A549 (cell line): ENCODE measurements at regions not wholly inside any gene's neighbourhood (a gene's known extent, or its start where the extent isn't known, plus 50 kb on each side); places are given as distances from the start of the nearest gene placed in this dataset.

Source experiments
- ATAC-seq, 2 experiments: fragments of 200-7000 bp in 1 of 2; fragments of >200 bp in 1 of 2; cut with Nextera tagmentation in 1 of 2; cut with Tn5 transposase in 1 of 2; 3 replicates each; pipeline versions ENCODE4 v1.8.0 to v1.9.1; 2018 to 2020; ENCODE audit warnings: mild to moderate bottlenecking in 1 of 2, moderate library complexity in 1 of 2
- CTCF ChIA-PET: fragments of 300-600 bp; sonication (Branson Sonifier 250); formaldehyde crosslinking; extraction: SDS; loops from one replicate; lab custom pipeline; 2021; ENCODE audit warnings: antibody characterized with exemption, inconsistent platforms; lab: Yijun Ruan, JAX
- POLR2A ChIA-PET: fragments of 350-600 bp; formaldehyde crosslinking; extraction: SDS; loops from one replicate; lab custom pipeline; 2021; ENCODE audit warnings: antibody characterized with exemption, inconsistent platforms; lab: Yijun Ruan, JAX
- DNase-seq, 2 experiments: peaks; one replicate each; pipeline versions ENCODE4 v3.0.0 to v3.0.0-alpha.2; 2011 to 2016; ENCODE audit warnings: low read depth in 1 of 2, low spot score in 1 of 2
- FAIRE-seq: peaks from 2 replicates; lab custom pipeline; 2011; peaks lifted over from hg19 to GRCh38; lab: Jason Lieb, UNC
- H3K27ac ChIP-seq, 2 experiments: fragments of >200 bp; sonication (Bioruptor Twin); formaldehyde crosslinking; 3 replicates each; pipeline ENCODE4 v1.5.1; 2016 to 2017
- H3K4me1 ChIP-seq: fragments of >200 bp; sonication (Bioruptor Twin); formaldehyde crosslinking; 3 replicates; pipeline ENCODE4 v1.6.1; 2016
- H3K4me2 ChIP-seq: fragments of >200 bp; sonication (Bioruptor Twin); formaldehyde crosslinking; 3 replicates; pipeline ENCODE4 v1.6.1; 2016
- H3K4me3 ChIP-seq: fragments of >200 bp; sonication (Bioruptor Twin); formaldehyde crosslinking; 3 replicates; pipeline ENCODE4 v1.5.1; 2016
- H3K9me3 ChIP-seq: fragments of >200 bp; sonication (Bioruptor Twin); formaldehyde crosslinking; 3 replicates; pipeline ENCODE4 v1.6.1; 2016
- BHLHE40 ChIP-seq: IDR thresholded peaks from 2 replicates; pipeline ENCODE4 v1.6.1; 2012; ENCODE audit warnings: low read depth, low read length, inconsistent platforms
- CBX2 ChIP-seq: fragments of 200-600 bp; sonication (generic); IDR thresholded peaks from 2 replicates; pipeline ENCODE4 v1.6.1; 2016; ENCODE audit warnings: low read depth, mild to moderate bottlenecking, borderline replicate concordance
- CBX8 ChIP-seq: fragments of 200-600 bp; sonication (generic); IDR thresholded peaks from 2 replicates; pipeline ENCODE4 v1.6.1; 2016
- CHD2 ChIP-seq: fragments of 150-350 bp; IDR thresholded peaks from 2 replicates; pipeline ENCODE4 v1.6.1; 2014; ENCODE audit warnings: low read length; ENCODE audit not compliant: partially characterized antibody
- CTCF ChIP-seq: fragments of >200 bp; sonication (Bioruptor Twin); formaldehyde crosslinking; IDR thresholded peaks from 3 replicates; pipeline ENCODE4 v1.5.1; 2016
- FOSB ChIP-seq: fragments of 250-450 bp; sonication (Bioruptor Pico); IDR thresholded peaks from 2 replicates; pipeline ENCODE4 v1.5.0; 2020; ENCODE audit warnings: mild to moderate bottlenecking, moderate library complexity
- FOSL2 ChIP-seq, 2 experiments: fragments of 450-650 bp in 1 of 2; fragments of >200 bp in 1 of 2; sonication (Bioruptor Twin) in 1 of 2; formaldehyde crosslinking; IDR thresholded peaks; 2 replicates each; pipeline versions ENCODE4 v1.5.0 to v1.6.1; 2016 to 2020; ENCODE audit warnings: mild to moderate bottlenecking in 1 of 2, moderate library complexity in 1 of 2
- GATA3 ChIP-seq: IDR thresholded peaks from 2 replicates; pipeline ENCODE4 v1.6.1; 2012; ENCODE audit warnings: borderline replicate concordance
- HOXA7 ChIP-seq: fragments of 250-450 bp; sonication (Bioruptor Pico); IDR thresholded peaks from 2 replicates; pipeline ENCODE4 v1.5.0; 2020; ENCODE audit warnings: mild to moderate bottlenecking, moderate library complexity
- KDM1A ChIP-seq: fragments of 200-600 bp; sonication (generic); IDR thresholded peaks from 2 replicates; pipeline ENCODE4 v1.6.1; 2016; ENCODE audit warnings: low read depth, mild to moderate bottlenecking
- MAFK ChIP-seq: fragments of 450-650 bp; IDR thresholded peaks from 2 replicates; pipeline ENCODE4 v1.6.1; 2014; ENCODE audit not compliant: partially characterized antibody
- MAZ ChIP-seq: fragments of 150-350 bp; IDR thresholded peaks from 2 replicates; pipeline ENCODE4 v1.6.1; 2014; ENCODE audit warnings: antibody characterized with exemption, low read depth, low read length, borderline replicate concordance
- NPAS2 ChIP-seq: fragments of 250-450 bp; sonication (Bioruptor Pico); IDR thresholded peaks from 2 replicates; pipeline ENCODE4 v1.8.0; 2022; ENCODE audit warnings: mild to moderate bottlenecking, moderate library complexity, borderline replicate concordance
- POLR2A ChIP-seq: IDR thresholded peaks from 2 replicates; pipeline ENCODE4 v1.6.1; 2012; ENCODE audit warnings: mild to moderate bottlenecking, low read length
- RAD21 ChIP-seq, 2 experiments: fragments of >200 bp in 1 of 2; sonication (Bioruptor Twin) in 1 of 2; formaldehyde crosslinking in 1 of 2; IDR thresholded peaks in 1 of 2; conservative IDR thresholded peaks in 1 of 2; 2 replicates in 1 of 2; 3 replicates in 1 of 2; pipeline ENCODE4 v1.6.1; 2012 to 2018; ENCODE audit warnings: inconsistent platforms in 1 of 2
- REST ChIP-seq: fragments of 200-600 bp; sonication (generic); IDR thresholded peaks from 2 replicates; pipeline ENCODE4 v1.6.1; 2016; ENCODE audit warnings: antibody characterized with exemption, mild to moderate bottlenecking, moderate library complexity
- RFX5 ChIP-seq: fragments of 450-650 bp; IDR thresholded peaks from 2 replicates; pipeline ENCODE4 v1.7.1; 2014; ENCODE audit warnings: antibody characterized with exemption, mild to moderate bottlenecking, moderate library complexity
- SMC3 ChIP-seq: fragments of >200 bp; sonication (Bioruptor Twin); formaldehyde crosslinking; IDR thresholded peaks from 3 replicates; pipeline ENCODE4 v1.6.1; 2018; ENCODE audit warnings: inconsistent platforms
- TFCP2L1 ChIP-seq: fragments of 250-450 bp; sonication (Bioruptor Pico); IDR thresholded peaks from 2 replicates; pipeline ENCODE4 v1.5.0; 2021; ENCODE audit warnings: mild to moderate bottlenecking
- TP53 ChIP-seq: fragments of 250-450 bp; sonication (Bioruptor Pico); IDR thresholded peaks from 2 replicates; pipeline ENCODE4 v1.5.0; 2021; ENCODE audit warnings: mild to moderate bottlenecking, moderate library complexity
- ZFP36 ChIP-seq: fragments of 450-650 bp; IDR thresholded peaks from 2 replicates; pipeline ENCODE4 v1.6.1; 2014; ENCODE audit warnings: borderline replicate concordance; ENCODE audit not compliant: partially characterized antibody
- ZNF302 ChIP-seq: fragments of 250-450 bp; sonication (Bioruptor Pico); IDR thresholded peaks from 2 replicates; pipeline ENCODE4 v1.9.0; 2021; ENCODE audit warnings: inconsistent platforms, mild to moderate bottlenecking, moderate library complexity
- ZSCAN20 ChIP-seq: fragments of 250-450 bp; sonication (Bioruptor Pico); IDR thresholded peaks from 2 replicates; pipeline ENCODE4 v1.8.0; 2022; ENCODE audit warnings: mild to moderate bottlenecking, moderate library complexity
- WGBS: methylation state at CpG from one replicate; pipeline ENCODE4 v1.1.6; 2017; ENCODE audit errors: missing lambda C conversion rate; 5-methylcytosine and 5-hydroxymethylcytosine counted together
- TF ChIP-seq, protein P1 (sequence below): fragments of >200 bp; sonication (Bioruptor Twin); formaldehyde crosslinking; IDR thresholded peaks from 3 replicates; pipeline ENCODE4 v1.6.1; 2016
- TF ChIP-seq, protein P2 (sequence below): fragments of 450-650 bp; IDR thresholded peaks from 2 replicates; pipeline ENCODE4 v1.6.1; 2014; ENCODE audit warnings: antibody characterized with exemption
- TF ChIP-seq, protein P3 (sequence below): IDR thresholded peaks from 2 replicates; pipeline ENCODE4 v1.6.1; 2012; ENCODE audit warnings: low read depth, borderline replicate concordance
- TF ChIP-seq, protein P4 (sequence below): IDR thresholded peaks from 2 replicates; pipeline ENCODE4 v1.6.1; 2012

GRCh38 chr20:25142435-25142834 lies 53.1 kb upstream of the ENTPD6 start:
- WGBS, result 96% methylated on average over 3 of the region's 3 CpGs
- H3K27ac ChIP-seq, result no peak overlapping the region
- no peak overlapping the region for H3K4me3 ChIP-seq
- no peaks in the 10 kb centered on the region for H3K9me3 ChIP-seq
- TF ChIP-seq CBX2, result no peak
- TF ChIP-seq CTCF, result no peak
- no peak for TF ChIP-seq ZSCAN20 (CRISPR knock-in tag)
- TF ChIP-seq KDM1A, result no peak
- TF ChIP-seq POLR2A, result no peak
- no peak for TF ChIP-seq HOXA7 (CRISPR knock-in tag)
- TF ChIP-seq REST, result no peak
- TF ChIP-seq FOSL2 (IDR thresholded peaks at IDR 0.05), result no peak
- TF ChIP-seq FOSL2 (CRISPR knock-in tag; IDR thresholded peaks at IDR 0.05), result no peak
- no peak for TF ChIP-seq RAD21 (conservative IDR thresholded peaks at IDR 0.05 in 1 of 2, IDR thresholded peaks at IDR 0.05 in 1 of 2)
- no peak for TF ChIP-seq SMC3
- TF ChIP-seq, protein P1, sequence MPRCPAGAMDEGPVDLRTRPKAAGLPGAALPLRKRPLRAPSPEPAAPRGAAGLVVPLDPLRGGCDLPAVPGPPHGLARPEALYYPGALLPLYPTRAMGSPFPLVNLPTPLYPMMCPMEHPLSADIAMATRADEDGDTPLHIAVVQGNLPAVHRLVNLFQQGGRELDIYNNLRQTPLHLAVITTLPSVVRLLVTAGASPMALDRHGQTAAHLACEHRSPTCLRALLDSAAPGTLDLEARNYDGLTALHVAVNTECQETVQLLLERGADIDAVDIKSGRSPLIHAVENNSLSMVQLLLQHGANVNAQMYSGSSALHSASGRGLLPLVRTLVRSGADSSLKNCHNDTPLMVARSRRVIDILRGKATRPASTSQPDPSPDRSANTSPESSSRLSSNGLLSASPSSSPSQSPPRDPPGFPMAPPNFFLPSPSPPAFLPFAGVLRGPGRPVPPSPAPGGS, result no peak
- TF ChIP-seq NPAS2 (CRISPR knock-in tag), result no peak
- no peak for TF ChIP-seq ZFP36
- no peak for TF ChIP-seq TFCP2L1 (CRISPR knock-in tag)
- TF ChIP-seq, protein P2, sequence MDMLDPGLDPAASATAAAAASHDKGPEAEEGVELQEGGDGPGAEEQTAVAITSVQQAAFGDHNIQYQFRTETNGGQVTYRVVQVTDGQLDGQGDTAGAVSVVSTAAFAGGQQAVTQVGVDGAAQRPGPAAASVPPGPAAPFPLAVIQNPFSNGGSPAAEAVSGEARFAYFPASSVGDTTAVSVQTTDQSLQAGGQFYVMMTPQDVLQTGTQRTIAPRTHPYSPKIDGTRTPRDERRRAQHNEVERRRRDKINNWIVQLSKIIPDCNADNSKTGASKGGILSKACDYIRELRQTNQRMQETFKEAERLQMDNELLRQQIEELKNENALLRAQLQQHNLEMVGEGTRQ, result no peak
- TF ChIP-seq FOSB (CRISPR knock-in tag), result no peak
- TF ChIP-seq, all 56 proteins: peak for 0
- FAIRE-seq, result no peak
- no peak for ATAC-seq
- Histone ChIP-seq H3K4me2 (no peak overlapping the region), H3K4me1 (peaks cover 17% of the 10 kb centered on the region)
- ChIA-PET CTCF (interaction anchor here (0.6 kb wide), 1 partner anchor 17 kb away, joined by 3 read pairs; no protein-coding TSS in a partner anchor), POLR2A (no interaction called here)
- DNase-seq, result no peak

- TF ChIP-seq ZNF302 (no peak), MAZ (no peak), GATA3 (no peak), CBX8 (no peak), NPAS2 (CRISPR knock-in tag) (no peak), ZFP36 (no peak), BHLHE40 (no peak), CHD2 (no peak), TP53 (CRISPR knock-in tag) (no peak), MAFK (no peak), RFX5 (no peak)
- TF ChIP-seq, protein P3, sequence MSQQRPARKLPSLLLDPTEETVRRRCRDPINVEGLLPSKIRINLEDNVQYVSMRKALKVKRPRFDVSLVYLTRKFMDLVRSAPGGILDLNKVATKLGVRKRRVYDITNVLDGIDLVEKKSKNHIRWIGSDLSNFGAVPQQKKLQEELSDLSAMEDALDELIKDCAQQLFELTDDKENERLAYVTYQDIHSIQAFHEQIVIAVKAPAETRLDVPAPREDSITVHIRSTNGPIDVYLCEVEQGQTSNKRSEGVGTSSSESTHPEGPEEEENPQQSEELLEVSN, result no peak
- TF ChIP-seq, protein P1, result no peak
- TF ChIP-seq, protein P4, sequence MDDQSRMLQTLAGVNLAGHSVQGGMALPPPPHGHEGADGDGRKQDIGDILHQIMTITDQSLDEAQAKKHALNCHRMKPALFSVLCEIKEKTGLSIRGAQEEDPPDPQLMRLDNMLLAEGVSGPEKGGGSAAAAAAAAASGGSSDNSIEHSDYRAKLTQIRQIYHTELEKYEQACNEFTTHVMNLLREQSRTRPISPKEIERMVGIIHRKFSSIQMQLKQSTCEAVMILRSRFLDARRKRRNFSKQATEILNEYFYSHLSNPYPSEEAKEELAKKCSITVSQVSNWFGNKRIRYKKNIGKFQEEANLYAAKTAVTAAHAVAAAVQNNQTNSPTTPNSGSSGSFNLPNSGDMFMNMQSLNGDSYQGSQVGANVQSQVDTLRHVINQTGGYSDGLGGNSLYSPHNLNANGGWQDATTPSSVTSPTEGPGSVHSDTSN, result no peak
- Histone ChIP-seq H3K9me3 (no peaks in the 10 kb centered on the region), H3K4me2 (no peak overlapping the region), H3K4me1 (0 out of 3 replicates have a peak, but pooled peaks cover 5% of the 10 kb centered on the region), H3K4me3 (no peak overlapping the region), H3K27ac (no peak overlapping the region)
- ATAC-seq (peak in 1 of 2 experiments; percentile 24; a peak in 1 of 6 replicates), DNase-seq (no peak), FAIRE-seq (no peak)
- ChIA-PET POLR2A (no interaction called here), CTCF (no interaction called here)
- WGBS, result 69% methylated on average over 7 of the region's 7 CpGs
Measured at GRCh38 chr20:25145131-25145530, 50.4 kb upstream of the ENTPD6 start.
